Sigmoid colon (tissue), 6 donors: ENCODE measurements at regions not wholly inside any gene's neighbourhood (a gene's known extent, or its start where the extent isn't known, plus 50 kb on each side); places are given as distances from the start of the nearest gene placed in this dataset.

Experiments
- DNase-seq: peaks from one replicate; pipeline ENCODE4 v3.0.0-alpha.2; 2019
- H3K27ac ChIP-seq, 4 donors: fragments of 200-600 bp; sonication (generic); one replicate each; pipeline ENCODE4 v1.5.1; 2016 to 2019; ENCODE audit warnings: mild to moderate bottlenecking in 1 of 4
- H3K27me3 ChIP-seq, 3 donors: fragments of 200-600 bp; sonication (generic); one replicate each; pipeline ENCODE4 v1.5.1; 2019; ENCODE audit warnings: mild to moderate bottlenecking in 1 of 3
- H3K36me3 ChIP-seq, 4 donors: fragments of 200-600 bp; sonication (generic); one replicate each; pipeline ENCODE4 v1.5.1; 2016 to 2019
- H3K4me1 ChIP-seq, 4 donors: fragments of 200-600 bp; sonication (generic); one replicate each; pipeline ENCODE4 v1.5.1; 2017 to 2019
- H3K4me3 ChIP-seq, 4 donors: fragments of 200-600 bp; sonication (generic); one replicate each; pipeline ENCODE4 v1.5.1; 2017 to 2019; ENCODE audit warnings: mild to moderate bottlenecking in 2 of 4, moderate library complexity in 1 of 4
- H3K9me3 ChIP-seq, 4 donors: fragments of 200-600 bp in 3 of 4; sonication (generic) in 3 of 4; one replicate each; pipeline versions ENCODE4 v1.5.1 to v1.6.1; 2013 to 2019
- EP300 ChIP-seq, 4 donors: sonication (generic); formaldehyde crosslinking; IDR thresholded peaks; one replicate each; pipeline ENCODE4 v1.6.1; 2017; ENCODE audit warnings: antibody characterized with exemption in 4 of 4
- POLR2A ChIP-seq, 2 donors: fragments of 450-650 bp; IDR thresholded peaks; one replicate each; pipeline ENCODE4 v1.6.1; 2016; ENCODE audit warnings: antibody characterized with exemption in 2 of 2, mild to moderate bottlenecking in 2 of 2, moderate library complexity in 2 of 2
- POLR2AphosphoS5 ChIP-seq, 4 donors: sonication (generic); formaldehyde crosslinking; IDR thresholded peaks; one replicate each; pipeline ENCODE4 v1.6.1; 2017; ENCODE audit warnings: antibody characterized with exemption in 4 of 4
- WGBS, 2 donors: extraction: QIAGEN DNeasy Blood & Tissue Kit; methylation state at CpG; one replicate each; pipeline ENCODE4 v1.1.7; 2013; 5-methylcytosine and 5-hydroxymethylcytosine counted together
- intact Hi-C: fragments of 100-400 bp; cut with DNase I; formaldehyde crosslinking; loops from one replicate; pipeline ENCODE4 v1.15.1; 2023
- TF ChIP-seq, protein P1 (sequence below), 4 experiments: fragments of 450-650 bp in 3 of 4; fragments of 200-600 bp in 1 of 4; IDR thresholded peaks; one replicate each; pipeline ENCODE4 v1.5.1; 2016 to 2019; ENCODE audit warnings: antibody characterized with exemption in 4 of 4, mild to moderate bottlenecking in 3 of 4, moderate library complexity in 2 of 4
- donor health status: healthy with polysubstance abuse.
- donor health status: healthy.

DNA sequence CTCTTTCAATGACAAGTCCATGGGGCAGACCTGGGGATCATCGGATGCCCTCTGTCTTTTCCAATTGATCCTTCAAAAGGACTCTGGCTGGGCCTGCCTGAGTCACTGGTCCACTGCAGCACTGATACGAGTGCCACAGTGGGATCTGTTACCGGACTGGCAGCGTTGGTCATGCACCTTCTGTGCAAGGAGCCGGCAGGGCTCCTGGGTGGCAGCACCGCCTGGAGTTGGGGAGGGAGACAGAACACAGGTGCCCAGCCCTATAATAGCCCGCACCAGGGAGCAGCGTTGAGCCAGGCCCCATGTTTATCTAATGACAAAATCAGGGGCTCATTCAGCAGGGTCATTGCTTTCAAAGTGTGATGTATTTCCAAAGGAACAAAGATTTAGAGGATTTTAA, 64.2 kb upstream of the NXT1 start:
- Histone ChIP-seq H3K4me3 (no peak overlapping the region), H3K36me3 (no peaks in the 10 kb centered on the region), H3K9me3 (no peaks in the 10 kb centered on the region), H3K27me3 (no peaks in the 10 kb centered on the region), H3K4me1 (no peaks in the 10 kb centered on the region), H3K27ac (no peak overlapping the region)
- TF ChIP-seq POLR2A (IDR thresholded peaks at IDR 0.05) = no peak
- TF ChIP-seq, protein P1, sequence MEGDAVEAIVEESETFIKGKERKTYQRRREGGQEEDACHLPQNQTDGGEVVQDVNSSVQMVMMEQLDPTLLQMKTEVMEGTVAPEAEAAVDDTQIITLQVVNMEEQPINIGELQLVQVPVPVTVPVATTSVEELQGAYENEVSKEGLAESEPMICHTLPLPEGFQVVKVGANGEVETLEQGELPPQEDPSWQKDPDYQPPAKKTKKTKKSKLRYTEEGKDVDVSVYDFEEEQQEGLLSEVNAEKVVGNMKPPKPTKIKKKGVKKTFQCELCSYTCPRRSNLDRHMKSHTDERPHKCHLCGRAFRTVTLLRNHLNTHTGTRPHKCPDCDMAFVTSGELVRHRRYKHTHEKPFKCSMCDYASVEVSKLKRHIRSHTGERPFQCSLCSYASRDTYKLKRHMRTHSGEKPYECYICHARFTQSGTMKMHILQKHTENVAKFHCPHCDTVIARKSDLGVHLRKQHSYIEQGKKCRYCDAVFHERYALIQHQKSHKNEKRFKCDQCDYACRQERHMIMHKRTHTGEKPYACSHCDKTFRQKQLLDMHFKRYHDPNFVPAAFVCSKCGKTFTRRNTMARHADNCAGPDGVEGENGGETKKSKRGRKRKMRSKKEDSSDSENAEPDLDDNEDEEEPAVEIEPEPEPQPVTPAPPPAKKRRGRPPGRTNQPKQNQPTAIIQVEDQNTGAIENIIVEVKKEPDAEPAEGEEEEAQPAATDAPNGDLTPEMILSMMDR (IDR thresholded peaks at IDR 0.05) = no peak
- no peak for TF ChIP-seq POLR2AphosphoS5 (IDR thresholded peaks at IDR 0.05)
- TF ChIP-seq EP300 (IDR thresholded peaks at IDR 0.05) = no peak
- DNase-seq = peak; percentile 44
- 82 to 92% methylated on average over 8 of the region's 8 CpGs for WGBS, 2 donors
- intact Hi-C loops = no loop called here

- TF ChIP-seq POLR2A (IDR thresholded peaks at IDR 0.05) = no peak
Observed at GRCh38 chr20:23285536-23285935, 65.1 kb upstream of the NXT1 start.

GRCh38 chr20:23284009-23284408, 66.6 kb upstream of the NXT1 start:
- TF ChIP-seq, protein P1 (IDR thresholded peaks at IDR 0.05) = no peak
- TF ChIP-seq POLR2AphosphoS5 (IDR thresholded peaks at IDR 0.05) (no peak), POLR2A (IDR thresholded peaks at IDR 0.05) (no peak), EP300 (IDR thresholded peaks at IDR 0.05) (no peak)
- no peaks in the 10 kb centered on the region for H3K4me1 ChIP-seq
- 85 to 94% methylated on average over 2 of the region's 2 CpGs for WGBS, 2 donors
- H3K27ac ChIP-seq = no peak overlapping the region
- no peak overlapping the region for H3K4me3 ChIP-seq
- intact Hi-C loops = no loop called here
- no peak for DNase-seq
- H3K9me3 ChIP-seq = no peaks in the 10 kb centered on the region
- H3K27me3 ChIP-seq = no peaks in the 10 kb centered on the region
- no peaks in the 10 kb centered on the region for H3K36me3 ChIP-seq

More at GRCh38 chr20:23285536-23285935, 65.1 kb upstream of the NXT1 start:
- no peaks in the 10 kb centered on the region for H3K27me3 ChIP-seq
- WGBS, 2 donors = 85 to 88% methylated on average over 2 of the region's 2 CpGs
- H3K27ac ChIP-seq = no peak overlapping the region
- no peak overlapping the region for H3K4me3 ChIP-seq
- intact Hi-C loops = no loop called here
- no peaks in the 10 kb centered on the region for H3K36me3 ChIP-seq
- no peaks in the 10 kb centered on the region for H3K4me1 ChIP-seq
- no peak for DNase-seq
- no peaks in the 10 kb centered on the region for H3K9me3 ChIP-seq

DNA sequence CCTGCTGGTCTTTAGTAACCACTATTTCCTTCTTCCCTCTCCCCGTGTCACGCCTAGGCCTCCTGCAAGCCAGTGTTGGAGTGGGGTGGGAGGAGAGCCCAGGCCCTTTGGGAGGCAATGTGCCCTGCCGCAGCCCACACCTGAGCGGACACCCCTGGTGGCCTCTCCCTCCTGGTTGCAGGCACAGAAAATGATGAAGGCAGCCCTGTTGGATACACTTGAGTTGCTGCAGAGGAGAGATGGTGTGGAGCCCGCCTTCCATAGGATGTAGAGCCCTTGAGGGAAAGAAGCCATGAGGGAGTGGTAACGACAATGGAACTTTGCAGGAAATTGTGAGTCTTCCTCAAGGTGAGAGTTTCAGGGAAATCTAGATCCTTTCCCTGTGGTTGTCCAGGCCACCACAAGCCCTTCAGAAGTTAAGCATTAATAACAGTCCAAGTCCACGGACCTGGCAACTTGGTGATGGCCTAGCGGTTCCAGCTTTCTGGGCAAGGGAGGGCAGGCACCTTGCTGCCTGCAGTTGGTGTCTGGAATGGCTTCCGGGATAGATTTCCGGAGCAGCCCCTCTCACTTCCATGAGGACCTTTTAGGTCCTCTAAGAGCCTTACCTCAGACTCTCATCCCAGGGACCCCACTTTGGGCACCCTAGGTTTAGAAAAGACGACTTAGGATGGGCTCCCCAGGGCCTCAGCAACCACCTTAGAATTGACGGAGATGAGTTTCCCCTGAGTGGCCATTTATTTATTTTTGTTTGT, 67.3 kb upstream of the NXT1 start:
- Histone ChIP-seq H3K9me3 (no peaks in the 10 kb centered on the region), H3K27ac (no peak overlapping the region), H3K27me3 (no peaks in the 10 kb centered on the region), H3K4me1 (no peaks in the 10 kb centered on the region), H3K36me3 (no peaks in the 10 kb centered on the region), H3K4me3 (no peak overlapping the region)
- TF ChIP-seq POLR2AphosphoS5 (IDR thresholded peaks at IDR 0.05) = no peak
- TF ChIP-seq, protein P1 (IDR thresholded peaks at IDR 0.05) = no peak
- TF ChIP-seq POLR2A (IDR thresholded peaks at IDR 0.05) = no peak
- TF ChIP-seq EP300 (IDR thresholded peaks at IDR 0.05) = no peak
- intact Hi-C loops = no loop called here
- DNase-seq = no peak
- WGBS, 2 donors = 75 to 85% methylated on average over 12 of the region's 12 CpGs

DNA sequence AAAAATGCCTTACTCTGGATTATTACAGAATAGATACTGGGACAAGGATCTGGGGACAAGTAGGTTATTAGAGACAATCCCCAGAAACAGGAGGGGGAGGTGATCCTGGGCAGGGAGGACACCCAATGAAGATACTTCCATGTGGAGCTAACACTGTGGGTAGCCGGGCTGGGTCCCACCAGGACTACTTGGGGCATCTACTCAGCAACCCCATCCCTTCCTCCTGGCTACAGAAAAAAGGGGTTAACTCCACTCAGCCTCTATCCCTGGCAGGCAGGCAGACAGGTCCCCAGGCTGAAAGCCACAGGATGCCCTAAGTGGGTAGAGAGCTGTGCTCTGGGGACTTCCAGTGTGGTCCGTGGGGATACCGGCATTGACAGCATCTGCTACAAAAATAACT, 68.0 kb upstream of the NXT1 start:
- no peak overlapping the region for H3K27ac ChIP-seq
- no peaks in the 10 kb centered on the region for H3K9me3 ChIP-seq
- no peaks in the 10 kb centered on the region for H3K36me3 ChIP-seq
- no peak overlapping the region for H3K4me3 ChIP-seq
- intact Hi-C loops = no loop called here
- no peak for DNase-seq
- no peaks in the 10 kb centered on the region for H3K4me1 ChIP-seq
- 85 to 95% methylated on average over 3 of the region's 3 CpGs for WGBS, 2 donors
- no peak for TF ChIP-seq POLR2AphosphoS5 (IDR thresholded peaks at IDR 0.05)
- TF ChIP-seq EP300 (IDR thresholded peaks at IDR 0.05) = no peak
- TF ChIP-seq, protein P1 (IDR thresholded peaks at IDR 0.05) = no peak
- no peak for TF ChIP-seq POLR2A (IDR thresholded peaks at IDR 0.05)
- H3K27me3 ChIP-seq = no peaks in the 10 kb centered on the region
